UCSD-AML1 (cell line): ENCODE measurements at regions not wholly inside any gene's neighbourhood (a gene's known extent, or its start where the extent isn't known, plus 50 kb on each side); places are given as distances from the start of the nearest gene placed in this dataset.
"Not testable (repeated sequence)": the region's sequence is repeated elsewhere in the genome, so short reads cannot be mapped to it uniquely, and the experiment has no call there.

Source experiments
- DNase-seq: peaks from one replicate; lab custom pipeline; 2025; ENCODE audit not compliant: unreplicated experiment; lab: John Stamatoyannopoulos, UW

GRCh38 chr3:44117736-44118135 is 124.0 kb upstream of the TOPAZ1 start:
- DNase-seq: no peak

DNA sequence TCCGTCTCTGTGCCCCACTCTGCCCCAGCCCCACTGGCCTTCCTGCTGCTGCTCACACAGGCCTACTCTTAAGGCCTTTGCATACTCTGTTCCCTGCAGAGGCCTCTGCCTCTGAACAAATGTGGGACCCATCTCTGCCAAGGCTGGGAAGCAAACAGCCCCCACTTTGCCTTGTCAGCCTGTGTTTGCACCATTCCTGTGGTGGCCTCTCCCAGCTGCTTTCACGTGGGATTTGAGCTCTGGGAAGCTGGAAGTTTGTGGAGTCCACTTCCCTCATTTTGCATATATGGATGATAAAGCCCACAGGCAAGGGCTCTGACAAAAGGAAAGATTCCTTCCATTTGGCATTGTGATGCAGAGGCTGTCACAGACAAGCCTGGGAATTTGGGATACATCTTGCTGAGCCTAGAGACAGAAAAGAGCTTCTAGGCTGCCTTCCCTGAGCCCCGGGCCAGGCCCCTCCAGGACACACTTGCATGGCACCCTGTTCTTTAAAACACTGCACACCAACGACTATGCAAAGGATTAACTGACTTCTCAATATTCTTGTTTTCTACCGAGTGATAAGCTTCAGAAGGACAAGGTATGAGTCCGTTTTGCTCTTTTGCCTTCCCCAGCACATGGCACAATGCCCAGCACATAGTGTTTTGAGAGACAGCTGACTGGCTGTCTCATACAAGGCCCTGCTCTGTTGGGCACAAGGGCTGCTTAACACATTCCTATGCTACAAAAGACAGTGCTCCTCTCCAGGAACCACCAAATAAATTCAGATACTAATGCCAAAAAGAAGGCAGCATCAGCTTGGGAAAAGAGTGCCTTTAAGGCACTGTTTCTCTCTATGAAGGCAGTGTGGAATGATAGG is 120.7 kb upstream of the TOPAZ1 start:
- DNase-seq: no peak

- DNase-seq: no peak
Measured at GRCh38 chr3:44125246-44125645, 116.4 kb upstream of the TOPAZ1 start.

- DNase-seq: no peak
Measured at GRCh38 chr3:44125882-44126281, 115.8 kb upstream of the TOPAZ1 start.

- no peak for DNase-seq
Measured at GRCh38 chr3:44128057-44128775, 113.5 kb upstream of the TOPAZ1 start.

DNA sequence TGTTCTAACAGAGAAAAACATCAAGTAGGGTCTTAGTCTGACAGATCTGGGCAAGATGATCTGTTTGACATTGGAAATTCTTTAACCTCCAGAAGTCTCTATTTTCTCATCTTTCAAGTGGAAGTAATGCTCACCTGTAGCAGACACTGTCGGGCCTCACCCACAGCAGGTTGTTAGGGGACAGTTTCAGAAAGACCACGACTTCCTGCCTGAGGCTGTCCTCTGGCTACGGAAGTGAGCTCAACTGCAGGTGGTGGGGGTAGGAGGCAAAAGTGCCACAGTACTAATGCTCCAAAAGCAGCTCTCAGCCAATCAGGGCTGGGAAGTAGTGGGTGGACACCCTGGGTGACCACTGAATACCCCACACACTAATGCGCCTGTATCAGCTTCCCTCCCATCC is 111.4 kb upstream of the TOPAZ1 start:
- no peak for DNase-seq

DNA sequence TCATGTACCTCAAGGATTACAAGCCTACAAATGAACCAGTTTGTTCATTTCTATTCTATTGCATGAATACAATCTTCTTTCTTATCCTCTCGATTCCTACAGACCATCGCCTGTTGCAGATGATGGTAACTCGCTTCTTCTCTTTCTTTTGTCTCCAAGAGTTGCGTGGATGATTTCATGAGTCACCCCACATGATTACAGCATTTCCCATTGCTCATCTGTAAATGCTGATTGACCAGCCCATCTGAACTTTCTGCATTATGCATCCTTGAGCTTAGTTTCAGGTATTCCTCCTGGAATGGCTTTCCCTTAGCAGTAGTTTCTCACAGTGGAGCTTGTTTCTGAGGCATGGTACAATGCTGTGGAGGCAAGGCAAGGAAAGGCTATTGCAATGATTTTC is 109.6 kb upstream of the TOPAZ1 start:
- DNase-seq: no peak

DNA sequence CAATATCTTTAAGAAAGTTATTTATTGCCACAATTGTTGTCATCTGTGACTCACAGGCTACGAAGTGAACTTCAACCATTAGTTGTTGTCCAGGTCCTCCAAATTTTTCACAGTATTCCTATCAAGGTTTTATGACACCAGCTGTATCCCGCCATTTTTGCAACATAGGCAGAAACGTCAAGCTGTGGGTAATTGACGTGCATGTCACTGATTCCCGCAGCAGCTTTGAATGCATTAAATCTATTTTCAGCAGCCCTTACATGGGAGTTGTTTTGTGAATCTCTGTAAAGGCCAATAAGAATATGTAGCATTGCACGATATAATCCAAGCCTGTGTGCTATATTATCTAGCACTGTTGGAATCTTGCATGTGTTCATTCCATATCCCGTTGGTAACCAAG is 109.1 kb upstream of the TOPAZ1 start:
- DNase-seq: no peak

DNA sequence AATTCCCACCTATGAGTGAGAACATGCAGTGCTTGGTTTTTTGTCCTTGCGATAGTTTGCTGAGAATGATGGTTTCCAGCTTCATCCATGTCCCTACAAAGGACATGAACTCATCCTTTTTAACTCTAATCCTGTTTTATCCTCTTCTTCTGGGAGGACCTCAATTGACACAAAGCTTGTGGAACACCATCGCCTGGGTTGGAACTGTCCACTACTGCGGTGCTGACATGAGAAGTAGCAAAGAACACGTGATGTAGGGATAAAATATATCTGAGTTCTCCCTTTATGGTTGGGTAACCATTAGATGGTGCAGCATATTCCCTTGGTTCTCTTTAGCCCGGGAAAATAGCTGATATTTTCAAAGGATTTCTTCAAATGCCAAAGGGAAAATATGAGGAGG is 105.3 kb upstream of the TOPAZ1 start:
- DNase-seq: no peak

- no peak for DNase-seq
Measured at GRCh38 chr3:44146073-44146472, 95.6 kb upstream of the TOPAZ1 start.

DNA sequence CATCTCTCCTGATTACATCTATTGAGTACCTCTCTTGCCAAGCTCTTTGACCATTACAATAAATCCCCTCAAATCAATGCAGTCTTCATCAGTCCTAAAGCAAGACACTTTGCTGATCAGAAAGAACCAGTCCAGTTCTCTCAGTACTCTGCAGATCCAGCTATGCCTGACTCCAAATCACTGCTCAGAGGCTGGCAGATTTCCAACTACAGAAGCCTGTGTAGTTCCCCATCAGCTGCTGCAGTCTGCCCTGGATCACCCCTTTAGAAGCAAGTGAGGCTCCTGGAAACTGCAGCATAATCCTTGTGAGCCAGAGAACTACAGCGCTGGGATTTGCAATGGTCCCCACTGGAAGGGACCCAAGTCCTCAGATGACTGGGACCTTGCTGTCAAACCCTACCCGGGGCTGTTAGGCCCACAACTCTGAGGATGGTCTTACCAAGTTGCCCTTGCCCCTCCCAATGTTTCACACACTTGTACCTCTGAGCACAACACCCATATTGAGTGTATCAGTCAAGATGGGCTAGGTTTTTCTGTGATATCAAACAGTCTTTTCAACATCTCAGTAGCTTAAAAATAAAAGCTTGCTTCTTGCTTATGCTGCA is 81.9 kb upstream of the TOPAZ1 start:
- DNase-seq: no peak

GRCh38 chr3:44160818-44161217 is 80.9 kb upstream of the TOPAZ1 start:
- DNase-seq: no peak

GRCh38 chr3:44171891-44172290 is 69.8 kb upstream of the TOPAZ1 start:
- DNase-seq: no peak

DNA sequence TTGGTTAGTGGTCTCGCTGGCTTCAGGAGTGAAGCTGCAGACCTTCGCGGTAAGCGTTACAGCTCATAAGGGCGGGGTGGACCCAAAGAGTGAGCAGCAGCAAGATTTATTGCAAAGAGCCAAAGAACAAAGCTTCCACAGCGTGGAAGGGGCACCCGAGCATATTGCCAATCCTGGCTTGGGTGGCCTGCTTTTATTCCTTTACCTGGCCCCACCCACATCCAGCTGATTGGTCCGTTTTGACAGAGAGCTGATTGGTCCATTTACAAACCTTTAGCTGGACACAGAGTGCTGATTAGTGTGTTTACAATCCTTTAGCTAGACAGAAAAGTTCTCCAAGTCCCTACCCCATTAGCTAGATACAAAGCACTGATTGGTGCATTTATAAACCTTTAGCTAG is 69.0 kb upstream of the TOPAZ1 start:
- not testable (repeated sequence) for DNase-seq

- no peak for DNase-seq
Measured at GRCh38 chr3:44173263-44173662, 68.4 kb upstream of the TOPAZ1 start.

GRCh38 chr3:44175070-44175469 is 66.6 kb upstream of the TOPAZ1 start:
- DNase-seq: no peak

DNA sequence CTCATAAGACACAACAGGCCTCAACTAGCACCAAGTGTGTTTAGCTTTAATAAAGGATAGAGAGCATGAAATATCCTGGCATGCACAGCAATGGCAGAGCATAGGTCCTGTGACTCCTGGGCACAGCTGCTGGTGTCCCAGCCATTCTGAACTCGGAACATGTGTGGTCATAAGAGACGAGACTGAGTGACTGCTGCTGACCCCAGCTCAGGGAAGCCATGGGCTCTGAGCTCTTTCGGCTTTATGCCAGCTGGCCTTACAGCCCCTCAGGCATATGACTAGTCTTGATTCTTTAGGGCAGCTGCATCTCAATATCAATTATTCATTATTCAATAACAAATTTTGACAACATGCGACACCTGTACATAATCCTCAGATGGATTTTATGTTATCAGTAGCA is 62.4 kb upstream of the TOPAZ1 start:
- no peak for DNase-seq

GRCh38 chr3:44184319-44184953 is 57.2 kb upstream of the TOPAZ1 start:
- DNase-seq: no peak

GRCh38 chr3:44185396-44185915 is 56.2 kb upstream of the TOPAZ1 start:
- DNase-seq: no peak

- no peak for DNase-seq
Measured at GRCh38 chr3:44186111-44186672, 55.5 kb upstream of the TOPAZ1 start.

DNA sequence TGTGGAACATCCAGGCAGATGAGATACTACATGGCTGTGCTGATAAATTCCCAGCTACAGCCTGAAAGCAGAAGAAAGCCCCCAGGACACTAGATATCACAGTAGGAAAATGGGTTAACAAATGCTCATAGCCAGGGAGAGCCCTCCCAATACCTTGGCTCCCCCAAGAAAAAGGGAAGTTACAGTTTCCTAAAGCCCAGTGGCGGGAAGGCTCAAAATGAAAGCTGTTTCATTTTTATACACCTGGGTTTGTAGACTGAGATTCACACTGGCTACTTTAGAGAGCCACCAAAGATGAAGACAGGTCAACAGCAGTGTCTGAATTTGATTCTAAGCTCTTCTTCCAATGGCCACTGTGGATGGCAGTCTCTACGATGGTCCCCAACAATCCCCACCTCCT is 55.0 kb upstream of the TOPAZ1 start:
- DNase-seq: no peak
